ENCODE measurements at regions not wholly inside any gene's neighbourhood (a gene's known extent, or its start where the extent isn't known, plus 50 kb on each side); places are given as distances from the start of the nearest gene placed in this dataset.

DNA sequence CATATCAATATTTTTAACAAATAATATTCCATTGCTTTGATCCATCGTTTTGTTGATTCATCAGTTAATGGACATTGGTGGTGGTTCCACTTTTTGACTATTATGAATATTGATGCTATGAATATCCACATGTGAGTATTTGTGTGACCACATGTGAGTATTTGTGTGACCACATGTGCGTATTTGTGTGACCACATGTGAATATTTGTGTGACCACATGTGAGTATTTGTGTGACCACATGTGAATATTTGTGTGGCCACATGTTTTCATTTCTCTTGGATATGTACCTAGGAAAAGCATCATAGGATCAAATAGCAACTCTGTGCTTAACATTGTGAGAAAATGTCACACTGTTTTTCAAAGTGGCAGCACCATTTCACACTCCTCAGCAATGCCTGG lies 433.6 kb upstream of the FRG1 start:
- TF ChIP-seq, protein P1, sequence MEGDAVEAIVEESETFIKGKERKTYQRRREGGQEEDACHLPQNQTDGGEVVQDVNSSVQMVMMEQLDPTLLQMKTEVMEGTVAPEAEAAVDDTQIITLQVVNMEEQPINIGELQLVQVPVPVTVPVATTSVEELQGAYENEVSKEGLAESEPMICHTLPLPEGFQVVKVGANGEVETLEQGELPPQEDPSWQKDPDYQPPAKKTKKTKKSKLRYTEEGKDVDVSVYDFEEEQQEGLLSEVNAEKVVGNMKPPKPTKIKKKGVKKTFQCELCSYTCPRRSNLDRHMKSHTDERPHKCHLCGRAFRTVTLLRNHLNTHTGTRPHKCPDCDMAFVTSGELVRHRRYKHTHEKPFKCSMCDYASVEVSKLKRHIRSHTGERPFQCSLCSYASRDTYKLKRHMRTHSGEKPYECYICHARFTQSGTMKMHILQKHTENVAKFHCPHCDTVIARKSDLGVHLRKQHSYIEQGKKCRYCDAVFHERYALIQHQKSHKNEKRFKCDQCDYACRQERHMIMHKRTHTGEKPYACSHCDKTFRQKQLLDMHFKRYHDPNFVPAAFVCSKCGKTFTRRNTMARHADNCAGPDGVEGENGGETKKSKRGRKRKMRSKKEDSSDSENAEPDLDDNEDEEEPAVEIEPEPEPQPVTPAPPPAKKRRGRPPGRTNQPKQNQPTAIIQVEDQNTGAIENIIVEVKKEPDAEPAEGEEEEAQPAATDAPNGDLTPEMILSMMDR (IDR thresholded peaks at IDR 0.05), result no peak
- TF ChIP-seq POLR2A (IDR thresholded peaks at IDR 0.05), result no peak
